ENCODE measurements at regions not wholly inside any gene's neighbourhood (a gene's known extent, or its start where the extent isn't known, plus 50 kb on each side); places are given as distances from the start of the nearest gene placed in this dataset.

DNA sequence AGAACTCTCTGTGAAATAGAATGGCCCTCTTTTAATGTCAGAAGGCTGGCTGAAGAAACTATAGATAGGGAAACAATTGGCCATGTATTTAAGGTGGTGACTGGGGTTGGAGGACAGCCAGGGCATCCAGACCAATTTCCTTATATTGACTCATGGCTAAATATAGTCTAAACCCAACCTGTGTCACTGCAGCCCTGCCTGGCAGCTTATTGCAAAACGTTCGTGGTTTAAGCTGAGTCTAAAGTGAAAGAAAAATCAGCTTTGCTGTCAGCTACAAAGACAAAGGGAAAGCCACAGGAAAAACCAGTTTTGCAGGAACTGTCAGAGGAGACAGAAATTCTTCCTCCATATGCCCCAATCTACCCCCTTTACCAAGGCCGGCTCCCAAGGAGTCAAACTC lies 902.8 kb upstream of the NDST4 start:
- H3K27me3 ChIP-seq, result no peaks in the 10 kb centered on the region
- no peak overlapping the region for H3K27ac ChIP-seq
- H3K9me3 ChIP-seq, result peaks cover 0 to 72% (median 10%) of the 10 kb centered on the region in 4 donors
- H3K4me1 ChIP-seq, result no peaks in the 10 kb centered on the region
- no peak for DNase-seq (ENCODE audit: low spot score in 2 of 2)
- H3K4me3 ChIP-seq, result no peak overlapping the region
- TF ChIP-seq POLR2A (IDR thresholded peaks at IDR 0.05), result no peak
- TF ChIP-seq, protein P1, sequence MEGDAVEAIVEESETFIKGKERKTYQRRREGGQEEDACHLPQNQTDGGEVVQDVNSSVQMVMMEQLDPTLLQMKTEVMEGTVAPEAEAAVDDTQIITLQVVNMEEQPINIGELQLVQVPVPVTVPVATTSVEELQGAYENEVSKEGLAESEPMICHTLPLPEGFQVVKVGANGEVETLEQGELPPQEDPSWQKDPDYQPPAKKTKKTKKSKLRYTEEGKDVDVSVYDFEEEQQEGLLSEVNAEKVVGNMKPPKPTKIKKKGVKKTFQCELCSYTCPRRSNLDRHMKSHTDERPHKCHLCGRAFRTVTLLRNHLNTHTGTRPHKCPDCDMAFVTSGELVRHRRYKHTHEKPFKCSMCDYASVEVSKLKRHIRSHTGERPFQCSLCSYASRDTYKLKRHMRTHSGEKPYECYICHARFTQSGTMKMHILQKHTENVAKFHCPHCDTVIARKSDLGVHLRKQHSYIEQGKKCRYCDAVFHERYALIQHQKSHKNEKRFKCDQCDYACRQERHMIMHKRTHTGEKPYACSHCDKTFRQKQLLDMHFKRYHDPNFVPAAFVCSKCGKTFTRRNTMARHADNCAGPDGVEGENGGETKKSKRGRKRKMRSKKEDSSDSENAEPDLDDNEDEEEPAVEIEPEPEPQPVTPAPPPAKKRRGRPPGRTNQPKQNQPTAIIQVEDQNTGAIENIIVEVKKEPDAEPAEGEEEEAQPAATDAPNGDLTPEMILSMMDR (IDR thresholded peaks at IDR 0.05), result no peak
- TF ChIP-seq EP300 (IDR thresholded peaks at IDR 0.05), result no peak
- WGBS, 2 donors, result 72 to 74% methylated on average over 3 of the region's 3 CpGs
- H3K36me3 ChIP-seq, result no peaks in the 10 kb centered on the region

DNA sequence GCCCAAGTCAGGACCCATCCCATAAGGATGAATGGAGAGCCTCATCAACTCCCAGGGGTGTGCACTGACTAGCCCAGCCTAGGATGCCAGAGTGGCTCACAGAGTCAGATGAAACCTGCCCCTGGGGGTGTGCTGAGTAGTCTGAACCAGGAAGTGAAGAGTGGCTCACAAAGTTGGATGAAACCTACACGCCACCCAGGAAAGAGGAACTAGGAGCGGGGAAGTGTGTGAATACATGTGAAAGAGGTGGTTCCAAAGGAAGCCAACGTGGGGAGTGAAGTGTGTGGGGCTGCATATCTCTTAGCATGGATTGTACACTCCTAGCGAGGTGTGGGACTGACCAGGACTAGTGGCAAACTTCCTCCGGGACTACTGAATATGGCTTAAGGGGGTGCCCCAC lies 902.1 kb upstream of the NDST4 start:
- TF ChIP-seq, protein P1 (IDR thresholded peaks at IDR 0.05), result no peak
- TF ChIP-seq EP300 (IDR thresholded peaks at IDR 0.05) (no peak), POLR2A (IDR thresholded peaks at IDR 0.05) (no peak)
- Histone ChIP-seq H3K4me1 (no peaks in the 10 kb centered on the region), H3K9me3 (peaks cover 0 to 70% (median 10%) of the 10 kb centered on the region in 4 donors), H3K36me3 (no peaks in the 10 kb centered on the region), H3K27me3 (no peaks in the 10 kb centered on the region), H3K27ac (no peak overlapping the region), H3K4me3 (no peak overlapping the region)
- DNase-seq (ENCODE audit: low spot score in 2 of 2), result no peak
- WGBS, 2 donors, result 85 to 87% methylated on average over 5 of the region's 5 CpGs

- TF ChIP-seq EP300 (IDR thresholded peaks at IDR 0.05) (no peak), POLR2A (IDR thresholded peaks at IDR 0.05) (no peak)
- TF ChIP-seq, protein P1 (IDR thresholded peaks at IDR 0.05), result no peak
- no peak overlapping the region for H3K4me3 ChIP-seq
- no peaks in the 10 kb centered on the region for H3K27me3 ChIP-seq
- DNase-seq (ENCODE audit: low spot score in 2 of 2), result no peak
- H3K27ac ChIP-seq, result no peak overlapping the region
- no peaks in the 10 kb centered on the region for H3K4me1 ChIP-seq
- peaks cover 0 to 65% (median 10%) of the 10 kb centered on the region in 4 donors for H3K9me3 ChIP-seq
- no peaks in the 10 kb centered on the region for H3K36me3 ChIP-seq
- 82 to 94% methylated on average over 1 of the region's 1 CpG for WGBS, 2 donors
Observed at GRCh38 chr4:116015062-116015461, 901.6 kb upstream of the NDST4 start.

DNA sequence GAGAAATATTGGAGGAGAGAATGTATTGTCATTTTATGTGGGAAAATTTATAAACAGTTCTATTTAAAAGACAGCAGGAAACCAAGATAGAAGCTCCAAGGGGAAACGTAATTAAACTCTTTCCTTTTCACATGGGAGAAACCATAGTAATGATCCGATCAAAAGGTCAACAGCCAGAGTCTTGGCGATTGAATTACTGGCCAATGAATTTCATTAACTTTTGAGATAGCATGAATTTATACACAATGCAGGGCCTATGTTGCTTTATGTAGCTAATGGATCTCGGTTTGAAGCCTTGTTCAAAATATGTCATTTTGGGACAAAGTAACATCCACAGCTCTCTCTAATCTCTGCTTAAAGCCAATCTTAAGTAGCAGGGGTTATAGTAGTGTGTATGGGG lies 897.5 kb upstream of the NDST4 start:
- Histone ChIP-seq H3K27me3 (no peaks in the 10 kb centered on the region), H3K9me3 (peaks cover 0 to 26% (median 10%) of the 10 kb centered on the region in 4 donors), H3K36me3 (no peaks in the 10 kb centered on the region), H3K4me3 (no peak overlapping the region), H3K4me1 (no peaks in the 10 kb centered on the region), H3K27ac (no peak overlapping the region)
- no peak for DNase-seq (ENCODE audit: low spot score in 2 of 2)
- WGBS, 2 donors, result 34 to 47% methylated on average over 4 of the region's 4 CpGs
- TF ChIP-seq, protein P1 (IDR thresholded peaks at IDR 0.05), result no peak
- TF ChIP-seq EP300 (IDR thresholded peaks at IDR 0.05) (no peak), POLR2A (IDR thresholded peaks at IDR 0.05) (no peak)

- no peaks in the 10 kb centered on the region for H3K4me1 ChIP-seq
- TF ChIP-seq, protein P1 (IDR thresholded peaks at IDR 0.05), result no peak
- TF ChIP-seq EP300 (IDR thresholded peaks at IDR 0.05), result no peak
- no peak for TF ChIP-seq POLR2A (IDR thresholded peaks at IDR 0.05)
- 83 to 88% methylated on average over 1 of the region's 1 CpG for WGBS, 2 donors
- H3K27ac ChIP-seq, result no peak overlapping the region
- DNase-seq (ENCODE audit: low spot score in 2 of 2), result no peak
- no peaks in the 10 kb centered on the region for H3K27me3 ChIP-seq
- H3K36me3 ChIP-seq, result no peaks in the 10 kb centered on the region
- H3K4me3 ChIP-seq, result no peak overlapping the region
- H3K9me3 ChIP-seq, result no peaks in the 10 kb centered on the region
Observed at GRCh38 chr4:116005806-116006088, 892.3 kb upstream of the NDST4 start.

Data from tibial nerve (tissue), 4 donors.